Medulla oblongata (tissue), 1 donor: ENCODE measurements at regions not wholly inside any gene's neighbourhood (a gene's known extent, or its start where the extent isn't known, plus 50 kb on each side); places are given as distances from the start of the nearest gene placed in this dataset.
"Not testable (repeated sequence)": the region's sequence is repeated elsewhere in the genome, so short reads cannot be mapped to it uniquely, and the experiment has no call there.

Experiments used
- DNase-seq: peaks from one replicate; pipeline ENCODE4 v3.0.0-alpha.2; 2015; ENCODE audit errors: extremely low spot score

GRCh38 chr14:37650356-37651037 lies 55.1 kb downstream of the TTC6 start:
- no peak for DNase-seq

GRCh38 chr14:37652042-37652441 lies 56.6 kb downstream of the TTC6 start:
- DNase-seq = no peak

- DNase-seq = no peak
Measured at GRCh38 chr14:37655418-37655817, 60.0 kb downstream of the TTC6 start.

- no peak for DNase-seq
Measured at GRCh38 chr14:37658156-37658555, 62.7 kb downstream of the TTC6 start.

GRCh38 chr14:37663498-37663897 lies 68.1 kb downstream of the TTC6 start:
- no peak for DNase-seq

GRCh38 chr14:37665479-37665878 lies 70.0 kb downstream of the TTC6 start:
- DNase-seq = no peak

GRCh38 chr14:37665951-37666350 lies 70.5 kb downstream of the TTC6 start:
- DNase-seq = no peak

GRCh38 chr14:37668646-37669045 lies 73.2 kb downstream of the TTC6 start:
- DNase-seq = no peak

- DNase-seq = no peak
Measured at GRCh38 chr14:37669242-37669641, 73.8 kb downstream of the TTC6 start.

- DNase-seq = peak; percentile 12
Measured at GRCh38 chr14:37673439-37673838, 78.0 kb downstream of the TTC6 start.

GRCh38 chr14:37678916-37679315 lies 83.5 kb downstream of the TTC6 start:
- no peak for DNase-seq

- no peak for DNase-seq
Measured at GRCh38 chr14:37681486-37681885, 86.1 kb downstream of the TTC6 start.

- DNase-seq = not testable (repeated sequence)
Measured at GRCh38 chr14:37692680-37693079, 97.3 kb downstream of the TTC6 start.

GRCh38 chr14:37693420-37693819 lies 98.0 kb downstream of the TTC6 start:
- DNase-seq = not testable (repeated sequence)

GRCh38 chr14:37695866-37696265 lies 100.4 kb downstream of the TTC6 start:
- DNase-seq = no peak

- DNase-seq = no peak
Measured at GRCh38 chr14:37697489-37698121, 102.2 kb downstream of the TTC6 start.

GRCh38 chr14:37698840-37699777 lies 103.7 kb downstream of the TTC6 start:
- DNase-seq = no peak

GRCh38 chr14:37707716-37708115 lies 112.3 kb downstream of the TTC6 start:
- DNase-seq = no peak

GRCh38 chr14:37708481-37708880 lies 113.1 kb downstream of the TTC6 start:
- no peak for DNase-seq

GRCh38 chr14:37709419-37710195 lies 114.2 kb downstream of the TTC6 start:
- DNase-seq = peak; percentile 6

- no peak for DNase-seq
Measured at GRCh38 chr14:37711356-37711830, 116.0 kb downstream of the TTC6 start.
